Loucy (cell line): ENCODE measurements at regions not wholly inside any gene's neighbourhood (a gene's known extent, or its start where the extent isn't known, plus 50 kb on each side); places are given as distances from the start of the nearest gene placed in this dataset.
"Not testable (repeated sequence)": the region's sequence is repeated elsewhere in the genome, so short reads cannot be mapped to it uniquely, and the experiment has no call there.

ENCODE experiments used
- H2AFZ ChIP-seq: fragments of 200-600 bp; sonication (generic); 2 replicates; pipeline ENCODE4 v1.6.0; 2016; ENCODE audit warnings: antibody characterized with exemption, mild to moderate bottlenecking, low read length, moderate library complexity
- H3F3A ChIP-seq: fragments of 200-600 bp; 2 replicates; pipeline ENCODE4 v1.6.0; 2016; ENCODE audit warnings: antibody characterized with exemption, low read depth, mild to moderate bottlenecking
- H3K27me3 ChIP-seq: fragments of 200-600 bp; sonication (generic); 2 replicates; pipeline ENCODE4 v1.6.1; 2014; ENCODE audit warnings: low read length, mild to moderate bottlenecking; ENCODE audit not compliant: insufficient read depth, poor library complexity, severe bottlenecking
- H3K36me3 ChIP-seq: fragments of 200-600 bp; sonication (generic); 2 replicates; pipeline ENCODE4 v1.6.1; 2016; ENCODE audit warnings: low read length; ENCODE audit not compliant: insufficient read depth
- H3K4me1 ChIP-seq: fragments of 200-600 bp; sonication (generic); 2 replicates; pipeline ENCODE4 v1.5.1; 2014; ENCODE audit warnings: low read length, mild to moderate bottlenecking; ENCODE audit not compliant: insufficient read depth, poor library complexity, severe bottlenecking
- H3K4me2 ChIP-seq: fragments of 200-600 bp; sonication (generic); 2 replicates; pipeline ENCODE4 v1.6.0; 2014; ENCODE audit warnings: antibody characterized with exemption, low read length, low read depth, mild to moderate bottlenecking; ENCODE audit not compliant: poor library complexity, severe bottlenecking
- H3K4me3 ChIP-seq: fragments of 200-600 bp; sonication (generic); 2 replicates; pipeline ENCODE4 v1.5.1; 2014; ENCODE audit warnings: low read length, mild to moderate bottlenecking, mixed read lengths; ENCODE audit not compliant: poor library complexity, severe bottlenecking
- H3K79me2 ChIP-seq: fragments of 200-600 bp; sonication (generic); 2 replicates; pipeline ENCODE4 v1.6.1; 2014; ENCODE audit warnings: low read length; ENCODE audit not compliant: insufficient read depth
- H3K9ac ChIP-seq: fragments of 200-600 bp; sonication (generic); 2 replicates; pipeline ENCODE4 v1.6.0; 2014; ENCODE audit warnings: mild to moderate bottlenecking, low read depth, low read length, moderate library complexity; ENCODE audit not compliant: poor library complexity, severe bottlenecking
- H3K9me2 ChIP-seq: fragments of 200-600 bp; sonication (generic); replicated peaks from 2 replicates; pipeline ENCODE4 v1.6.1; 2016; ENCODE audit warnings: low read depth, low read length, mixed read lengths
- H3K9me3 ChIP-seq: fragments of 200-600 bp; sonication (generic); 2 replicates; pipeline ENCODE4 v1.6.1; 2014; ENCODE audit warnings: mild to moderate bottlenecking, antibody characterized with exemption, low read length, low read depth; ENCODE audit not compliant: insufficient read depth
- H4K20me1 ChIP-seq: fragments of 200-600 bp; sonication (generic); 2 replicates; pipeline ENCODE4 v1.6.0; 2014; ENCODE audit warnings: antibody characterized with exemption, low read length, mild to moderate bottlenecking; ENCODE audit not compliant: insufficient read depth, poor library complexity, severe bottlenecking
- EZH2phosphoT487 ChIP-seq: fragments of 200-600 bp; IDR thresholded peaks from 2 replicates; pipeline ENCODE4 v1.6.1; 2018; ENCODE audit warnings: antibody characterized with exemption, mild to moderate bottlenecking, moderate library complexity, borderline replicate concordance
- TF ChIP-seq, protein P1 (sequence below): fragments of 200-600 bp; sonication (generic); conservative IDR thresholded peaks from 2 replicates; pipeline ENCODE4 v1.5.1; 2014; ENCODE audit warnings: mild to moderate bottlenecking, antibody characterized with exemption, low read length

GRCh38 chr16:58792188-58792587 lies 58.1 kb upstream of the GOT2 start:
- H3K79me2 ChIP-seq = no peaks in the 10 kb centered on the region
- no peaks in the 10 kb centered on the region for H3K9me3 ChIP-seq
- no peak overlapping the region for H3K4me2 ChIP-seq
- no peaks in the 10 kb centered on the region for H3K9me2 ChIP-seq
- no peaks in the 10 kb centered on the region for H3K4me1 ChIP-seq
- H2AFZ ChIP-seq = no peak overlapping the region
- TF ChIP-seq, protein P1, sequence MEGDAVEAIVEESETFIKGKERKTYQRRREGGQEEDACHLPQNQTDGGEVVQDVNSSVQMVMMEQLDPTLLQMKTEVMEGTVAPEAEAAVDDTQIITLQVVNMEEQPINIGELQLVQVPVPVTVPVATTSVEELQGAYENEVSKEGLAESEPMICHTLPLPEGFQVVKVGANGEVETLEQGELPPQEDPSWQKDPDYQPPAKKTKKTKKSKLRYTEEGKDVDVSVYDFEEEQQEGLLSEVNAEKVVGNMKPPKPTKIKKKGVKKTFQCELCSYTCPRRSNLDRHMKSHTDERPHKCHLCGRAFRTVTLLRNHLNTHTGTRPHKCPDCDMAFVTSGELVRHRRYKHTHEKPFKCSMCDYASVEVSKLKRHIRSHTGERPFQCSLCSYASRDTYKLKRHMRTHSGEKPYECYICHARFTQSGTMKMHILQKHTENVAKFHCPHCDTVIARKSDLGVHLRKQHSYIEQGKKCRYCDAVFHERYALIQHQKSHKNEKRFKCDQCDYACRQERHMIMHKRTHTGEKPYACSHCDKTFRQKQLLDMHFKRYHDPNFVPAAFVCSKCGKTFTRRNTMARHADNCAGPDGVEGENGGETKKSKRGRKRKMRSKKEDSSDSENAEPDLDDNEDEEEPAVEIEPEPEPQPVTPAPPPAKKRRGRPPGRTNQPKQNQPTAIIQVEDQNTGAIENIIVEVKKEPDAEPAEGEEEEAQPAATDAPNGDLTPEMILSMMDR = no peak
- TF ChIP-seq EZH2phosphoT487 = no peak
- no peaks in the 10 kb centered on the region for H3K27me3 ChIP-seq
- H3K9ac ChIP-seq = no peak overlapping the region
- H3K4me3 ChIP-seq = no peak overlapping the region
- no peaks in the 10 kb centered on the region for H4K20me1 ChIP-seq
- H3F3A ChIP-seq = no peaks in the 10 kb centered on the region
- H3K36me3 ChIP-seq = no peaks in the 10 kb centered on the region

GRCh38 chr16:58790816-58791557 lies 56.9 kb upstream of the GOT2 start:
- H3K9me2 ChIP-seq, H3K27me3 ChIP-seq, H3K4me2 ChIP-seq, H3K79me2 ChIP-seq, H3K36me3 ChIP-seq, H3K4me3 ChIP-seq, H4K20me1 ChIP-seq, H3K4me1 ChIP-seq, H3K9ac ChIP-seq, H3F3A ChIP-seq, H2AFZ ChIP-seq, H3K9me3 ChIP-seq: not testable (repeated sequence)

- no peaks in the 10 kb centered on the region for H3K9me3 ChIP-seq
- no peaks in the 10 kb centered on the region for H3K79me2 ChIP-seq
- no peaks in the 10 kb centered on the region for H3K36me3 ChIP-seq
- H2AFZ ChIP-seq = no peak overlapping the region
- no peaks in the 10 kb centered on the region for H3K4me1 ChIP-seq
- no peaks in the 10 kb centered on the region for H3K27me3 ChIP-seq
- no peaks in the 10 kb centered on the region for H4K20me1 ChIP-seq
- no peak overlapping the region for H3K4me3 ChIP-seq
- H3K9me2 ChIP-seq = no peaks in the 10 kb centered on the region
- no peaks in the 10 kb centered on the region for H3F3A ChIP-seq
- no peak overlapping the region for H3K9ac ChIP-seq
- TF ChIP-seq EZH2phosphoT487 = no peak
- TF ChIP-seq, protein P1 = no peak
- H3K4me2 ChIP-seq = no peak overlapping the region
These were observed 55.2 kb upstream of the GOT2 start for GRCh38 chr16:58789351-58789750.
